SU-DHL-6 (cell line): ENCODE measurements at regions not wholly inside any gene's neighbourhood (a gene's known extent, or its start where the extent isn't known, plus 50 kb on each side); places are given as distances from the start of the nearest gene placed in this dataset.

Source experiments
- CTCF ChIP-seq: fragments of 200-600 bp; sonication (generic); IDR thresholded peaks from one replicate; pipeline ENCODE4 v1.5.1; 2017; ENCODE audit warnings: antibody characterized with exemption, mild to moderate bottlenecking, low read length, moderate library complexity; ENCODE audit not compliant: insufficient read depth, poor library complexity, severe bottlenecking
- EZH2phosphoT487 ChIP-seq: fragments of 200-600 bp; sonication (generic), shearing (Covaris generic); conservative IDR thresholded peaks from 2 replicates; pipeline ENCODE4 v1.6.1; 2018; ENCODE audit warnings: mild to moderate bottlenecking, antibody characterized with exemption, low read length, moderate library complexity, mixed read lengths

- TF ChIP-seq CTCF (no peak), EZH2phosphoT487 (no peak)
Measured at GRCh38 chr1:70754701-70755100, 292.9 kb downstream of the PTGER3 start.
